ENCODE measurements at regions not wholly inside any gene's neighbourhood (a gene's known extent, or its start where the extent isn't known, plus 50 kb on each side); places are given as distances from the start of the nearest gene placed in this dataset.

DNA sequence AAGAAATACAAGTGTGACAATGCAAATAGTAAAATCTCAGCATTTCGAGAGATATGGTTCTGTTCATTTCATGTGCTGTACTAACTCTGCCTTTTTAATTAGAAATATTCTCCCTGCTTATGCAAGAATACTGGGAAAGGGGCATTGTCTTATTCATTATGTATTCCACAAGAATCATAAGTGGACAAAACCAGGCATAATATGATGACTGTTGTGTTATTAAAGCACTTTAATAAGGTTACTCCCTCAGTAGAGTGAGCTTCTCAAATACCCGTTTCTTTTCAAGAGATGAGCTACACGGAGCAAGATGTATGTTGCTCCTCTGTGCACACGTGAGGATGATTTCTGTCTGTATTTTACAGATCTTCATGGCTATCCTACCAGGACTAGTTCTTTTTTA lies 638.7 kb upstream of the FANCL start:
- no peaks in the 10 kb centered on the region for H3K36me3 ChIP-seq
- no peak for DNase-seq
- no peaks in the 10 kb centered on the region for H3K27me3 ChIP-seq
- H3K9me3 ChIP-seq: no peaks in the 10 kb centered on the region
- no peak overlapping the region for H3K4me3 ChIP-seq
- H3K27ac ChIP-seq: no peak overlapping the region
- TF ChIP-seq, protein P1, sequence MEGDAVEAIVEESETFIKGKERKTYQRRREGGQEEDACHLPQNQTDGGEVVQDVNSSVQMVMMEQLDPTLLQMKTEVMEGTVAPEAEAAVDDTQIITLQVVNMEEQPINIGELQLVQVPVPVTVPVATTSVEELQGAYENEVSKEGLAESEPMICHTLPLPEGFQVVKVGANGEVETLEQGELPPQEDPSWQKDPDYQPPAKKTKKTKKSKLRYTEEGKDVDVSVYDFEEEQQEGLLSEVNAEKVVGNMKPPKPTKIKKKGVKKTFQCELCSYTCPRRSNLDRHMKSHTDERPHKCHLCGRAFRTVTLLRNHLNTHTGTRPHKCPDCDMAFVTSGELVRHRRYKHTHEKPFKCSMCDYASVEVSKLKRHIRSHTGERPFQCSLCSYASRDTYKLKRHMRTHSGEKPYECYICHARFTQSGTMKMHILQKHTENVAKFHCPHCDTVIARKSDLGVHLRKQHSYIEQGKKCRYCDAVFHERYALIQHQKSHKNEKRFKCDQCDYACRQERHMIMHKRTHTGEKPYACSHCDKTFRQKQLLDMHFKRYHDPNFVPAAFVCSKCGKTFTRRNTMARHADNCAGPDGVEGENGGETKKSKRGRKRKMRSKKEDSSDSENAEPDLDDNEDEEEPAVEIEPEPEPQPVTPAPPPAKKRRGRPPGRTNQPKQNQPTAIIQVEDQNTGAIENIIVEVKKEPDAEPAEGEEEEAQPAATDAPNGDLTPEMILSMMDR (IDR thresholded peaks at IDR 0.05): no peak
- no peak for TF ChIP-seq POLR2A (IDR thresholded peaks at IDR 0.05)
- H3K4me1 ChIP-seq: no peaks in the 10 kb centered on the region

DNA sequence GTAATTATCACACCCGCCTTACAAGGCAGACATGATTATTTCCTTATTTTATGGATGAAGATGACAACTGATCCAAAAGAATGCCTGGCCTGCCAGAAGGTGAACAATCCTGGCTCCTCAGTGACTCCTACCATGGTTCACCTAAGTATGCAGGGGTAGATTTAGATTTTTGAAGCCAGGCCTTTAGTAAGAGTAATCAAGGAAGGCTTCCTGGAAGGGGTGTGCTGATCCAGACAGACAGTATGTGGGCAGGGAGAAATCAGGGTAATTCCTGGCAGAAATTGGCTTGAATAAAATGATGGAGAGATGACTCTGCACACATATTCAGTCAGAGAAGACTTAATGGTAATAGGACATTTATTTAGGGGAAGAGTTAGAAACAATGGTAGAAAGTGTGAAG lies 637.7 kb upstream of the FANCL start:
- Histone ChIP-seq H3K27ac (no peak overlapping the region), H3K4me3 (no peak overlapping the region), H3K27me3 (no peaks in the 10 kb centered on the region), H3K36me3 (no peaks in the 10 kb centered on the region), H3K9me3 (no peaks in the 10 kb centered on the region), H3K4me1 (no peaks in the 10 kb centered on the region)
- TF ChIP-seq, protein P1 (IDR thresholded peaks at IDR 0.05): no peak
- no peak for TF ChIP-seq POLR2A (IDR thresholded peaks at IDR 0.05)
- no peak for DNase-seq

DNA sequence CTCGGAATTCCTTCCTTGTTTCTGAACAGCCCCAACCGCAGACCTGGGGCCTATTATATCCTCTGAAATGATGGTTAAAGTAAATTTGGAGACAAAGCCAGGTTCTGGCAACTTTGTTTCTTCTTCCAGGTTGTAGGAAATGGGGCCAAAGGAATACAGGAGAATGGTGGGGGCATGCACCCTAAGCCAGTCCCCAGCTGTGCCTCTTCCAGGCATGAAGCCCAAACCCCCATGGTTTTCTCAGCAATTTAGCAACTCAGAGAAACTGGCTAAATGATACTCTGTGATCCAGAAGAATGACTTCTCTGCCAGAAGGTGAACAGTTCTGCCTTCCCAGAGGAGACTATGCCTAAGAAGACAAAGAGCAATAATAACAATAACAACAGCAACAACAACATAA lies 635.0 kb upstream of the FANCL start:
- no peak for DNase-seq
- Histone ChIP-seq H3K36me3 (no peaks in the 10 kb centered on the region), H3K4me1 (no peaks in the 10 kb centered on the region), H3K27me3 (no peaks in the 10 kb centered on the region), H3K4me3 (no peak overlapping the region), H3K9me3 (no peaks in the 10 kb centered on the region), H3K27ac (no peak overlapping the region)
- no peak for TF ChIP-seq POLR2A (IDR thresholded peaks at IDR 0.05)
- TF ChIP-seq, protein P1 (IDR thresholded peaks at IDR 0.05): no peak

DNA sequence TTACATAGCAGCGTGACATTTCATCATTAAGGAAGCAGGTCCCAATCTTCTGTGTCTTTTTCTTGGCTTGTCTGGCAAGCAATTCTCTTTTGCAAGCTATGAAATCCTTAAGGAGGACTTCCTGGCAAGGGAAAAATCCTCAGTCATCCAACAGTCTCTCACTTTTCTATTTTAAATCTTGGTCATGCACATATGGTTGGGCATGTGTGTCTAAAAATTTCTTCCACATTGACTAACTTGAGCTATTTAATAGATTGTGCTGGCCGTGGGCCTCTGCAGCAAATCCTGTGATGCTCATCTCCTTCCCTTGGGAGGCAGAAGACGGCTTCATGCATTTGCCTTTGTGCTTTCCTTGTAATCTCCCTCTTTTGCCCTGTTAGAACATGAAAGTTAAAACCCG lies 634.3 kb upstream of the FANCL start:
- DNase-seq: no peak
- no peak overlapping the region for H3K4me3 ChIP-seq
- TF ChIP-seq POLR2A (IDR thresholded peaks at IDR 0.05): no peak
- TF ChIP-seq, protein P1 (IDR thresholded peaks at IDR 0.05): no peak
- H3K27ac ChIP-seq: no peak overlapping the region
- no peaks in the 10 kb centered on the region for H3K9me3 ChIP-seq
- no peaks in the 10 kb centered on the region for H3K4me1 ChIP-seq
- H3K36me3 ChIP-seq: no peaks in the 10 kb centered on the region
- no peaks in the 10 kb centered on the region for H3K27me3 ChIP-seq

DNA sequence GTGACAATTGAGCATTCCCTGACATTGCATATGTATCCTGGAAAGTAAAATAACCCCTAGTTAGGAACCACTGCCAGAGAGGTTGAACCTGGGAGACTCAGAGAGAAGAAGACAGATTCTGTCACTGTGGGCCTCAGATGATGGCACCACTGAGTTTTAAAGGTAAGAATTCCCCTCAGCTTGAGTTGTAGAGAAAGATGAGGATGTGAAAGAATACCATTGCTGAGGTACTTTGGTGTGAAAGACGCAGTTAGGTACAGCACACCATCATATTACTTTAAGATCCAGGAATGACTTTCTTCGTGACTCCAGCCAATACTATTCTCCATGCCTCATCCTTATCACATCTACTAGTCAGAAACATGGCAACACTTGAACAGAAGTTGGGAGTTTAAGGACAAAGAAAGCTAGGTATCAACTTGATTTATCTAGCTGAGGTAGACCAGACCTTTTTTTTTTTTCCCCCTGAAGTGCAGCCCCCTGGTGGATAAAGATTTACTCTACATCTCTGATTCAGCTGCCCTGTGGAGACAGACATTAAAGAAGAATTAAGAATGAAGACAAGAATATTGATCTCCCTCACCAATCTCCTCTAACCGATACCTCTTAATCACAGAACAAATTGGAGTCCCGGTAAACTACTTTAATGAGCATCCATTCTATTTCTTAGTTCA lies 630.5 kb upstream of the FANCL start:
- TF ChIP-seq, protein P1 (IDR thresholded peaks at IDR 0.05): no peak
- TF ChIP-seq POLR2A (IDR thresholded peaks at IDR 0.05): no peak
- Histone ChIP-seq H3K36me3 (no peaks in the 10 kb centered on the region), H3K4me3 (no peak overlapping the region), H3K4me1 (no peaks in the 10 kb centered on the region), H3K9me3 (no peaks in the 10 kb centered on the region), H3K27ac (no peak overlapping the region), H3K27me3 (no peaks in the 10 kb centered on the region)
- no peak for DNase-seq

DNA sequence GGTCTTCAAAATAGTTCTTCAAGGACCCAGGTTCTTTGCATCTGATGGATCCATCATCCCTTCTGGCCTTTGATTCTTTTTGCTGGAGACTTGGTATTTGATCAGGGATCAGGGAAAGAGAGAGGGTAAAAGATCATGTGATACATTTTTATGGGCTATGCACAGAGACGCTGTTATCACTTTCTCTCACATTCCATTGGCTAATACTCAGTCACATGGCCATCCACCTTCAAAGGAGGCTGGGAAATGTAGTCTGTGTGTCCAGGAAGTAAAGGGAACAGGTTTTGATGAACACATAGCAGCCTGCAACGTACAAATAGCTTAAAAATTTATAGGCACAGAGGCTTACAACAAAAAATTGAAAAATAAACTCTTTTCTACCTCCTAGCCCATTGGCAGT lies 629.6 kb upstream of the FANCL start:
- no peak for DNase-seq
- Histone ChIP-seq H3K27me3 (no peaks in the 10 kb centered on the region), H3K4me3 (no peak overlapping the region), H3K9me3 (no peaks in the 10 kb centered on the region), H3K4me1 (no peaks in the 10 kb centered on the region), H3K36me3 (no peaks in the 10 kb centered on the region), H3K27ac (no peak overlapping the region)
- TF ChIP-seq POLR2A (IDR thresholded peaks at IDR 0.05): no peak
- TF ChIP-seq, protein P1 (IDR thresholded peaks at IDR 0.05): no peak

All from Peyer's patch (tissue), 4 donors.